Loucy (cell line): ENCODE measurements at regions not wholly inside any gene's neighbourhood (a gene's known extent, or its start where the extent isn't known, plus 50 kb on each side); places are given as distances from the start of the nearest gene placed in this dataset.

Experiments
- H2AFZ ChIP-seq: fragments of 200-600 bp; sonication (generic); 2 replicates; pipeline ENCODE4 v1.6.0; 2016; ENCODE audit warnings: antibody characterized with exemption, mild to moderate bottlenecking, low read length, moderate library complexity
- H3F3A ChIP-seq: fragments of 200-600 bp; 2 replicates; pipeline ENCODE4 v1.6.0; 2016; ENCODE audit warnings: antibody characterized with exemption, low read depth, mild to moderate bottlenecking
- H3K27me3 ChIP-seq: fragments of 200-600 bp; sonication (generic); 2 replicates; pipeline ENCODE4 v1.6.1; 2014; ENCODE audit warnings: low read length, mild to moderate bottlenecking; ENCODE audit not compliant: insufficient read depth, poor library complexity, severe bottlenecking
- H3K36me3 ChIP-seq: fragments of 200-600 bp; sonication (generic); 2 replicates; pipeline ENCODE4 v1.6.1; 2016; ENCODE audit warnings: low read length; ENCODE audit not compliant: insufficient read depth
- H3K4me1 ChIP-seq: fragments of 200-600 bp; sonication (generic); 2 replicates; pipeline ENCODE4 v1.5.1; 2014; ENCODE audit warnings: low read length, mild to moderate bottlenecking; ENCODE audit not compliant: insufficient read depth, poor library complexity, severe bottlenecking
- H3K4me2 ChIP-seq: fragments of 200-600 bp; sonication (generic); 2 replicates; pipeline ENCODE4 v1.6.0; 2014; ENCODE audit warnings: antibody characterized with exemption, low read length, low read depth, mild to moderate bottlenecking; ENCODE audit not compliant: poor library complexity, severe bottlenecking
- H3K4me3 ChIP-seq: fragments of 200-600 bp; sonication (generic); 2 replicates; pipeline ENCODE4 v1.5.1; 2014; ENCODE audit warnings: low read length, mild to moderate bottlenecking, mixed read lengths; ENCODE audit not compliant: poor library complexity, severe bottlenecking
- H3K79me2 ChIP-seq: fragments of 200-600 bp; sonication (generic); 2 replicates; pipeline ENCODE4 v1.6.1; 2014; ENCODE audit warnings: low read length; ENCODE audit not compliant: insufficient read depth
- H3K9ac ChIP-seq: fragments of 200-600 bp; sonication (generic); 2 replicates; pipeline ENCODE4 v1.6.0; 2014; ENCODE audit warnings: mild to moderate bottlenecking, low read depth, low read length, moderate library complexity; ENCODE audit not compliant: poor library complexity, severe bottlenecking
- H3K9me2 ChIP-seq: fragments of 200-600 bp; sonication (generic); replicated peaks from 2 replicates; pipeline ENCODE4 v1.6.1; 2016; ENCODE audit warnings: low read depth, low read length, mixed read lengths
- H3K9me3 ChIP-seq: fragments of 200-600 bp; sonication (generic); 2 replicates; pipeline ENCODE4 v1.6.1; 2014; ENCODE audit warnings: mild to moderate bottlenecking, antibody characterized with exemption, low read length, low read depth; ENCODE audit not compliant: insufficient read depth
- H4K20me1 ChIP-seq: fragments of 200-600 bp; sonication (generic); 2 replicates; pipeline ENCODE4 v1.6.0; 2014; ENCODE audit warnings: antibody characterized with exemption, low read length, mild to moderate bottlenecking; ENCODE audit not compliant: insufficient read depth, poor library complexity, severe bottlenecking
- CTCF ChIP-seq: fragments of 200-600 bp; sonication (generic); conservative IDR thresholded peaks from 2 replicates; pipeline ENCODE4 v1.5.1; 2014; ENCODE audit warnings: mild to moderate bottlenecking, antibody characterized with exemption, low read length
- EZH2phosphoT487 ChIP-seq: fragments of 200-600 bp; IDR thresholded peaks from 2 replicates; pipeline ENCODE4 v1.6.1; 2018; ENCODE audit warnings: antibody characterized with exemption, mild to moderate bottlenecking, moderate library complexity, borderline replicate concordance

DNA sequence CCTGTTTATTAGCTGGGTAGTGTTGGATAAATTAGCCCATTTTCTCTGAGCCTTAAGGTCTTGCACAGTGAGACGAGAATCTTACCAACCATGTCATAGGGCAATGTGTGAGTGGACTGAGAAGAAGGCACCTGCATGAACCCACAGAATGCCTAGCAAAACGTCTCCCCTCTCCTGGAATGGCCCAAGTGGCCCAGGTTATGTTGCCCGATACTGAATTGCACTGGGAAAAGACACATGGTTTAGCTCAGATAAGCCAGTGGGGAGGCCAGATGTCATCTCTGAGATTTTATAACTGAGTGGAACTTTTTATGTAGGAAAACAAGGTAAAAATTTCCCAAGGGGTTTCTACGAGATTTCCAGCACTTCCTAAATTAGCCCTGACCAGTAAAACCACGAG, 104.7 kb upstream of the IKZF1 start:
- H3K36me3 ChIP-seq, result no peaks in the 10 kb centered on the region
- H3F3A ChIP-seq, result no peaks in the 10 kb centered on the region
- H3K9me2 ChIP-seq, result no peaks in the 10 kb centered on the region
- H3K9me3 ChIP-seq, result no peaks in the 10 kb centered on the region
- H3K4me1 ChIP-seq, result peaks cover 9% of the 10 kb centered on the region
- H3K9ac ChIP-seq, result no peak overlapping the region
- H2AFZ ChIP-seq, result no peak overlapping the region
- no peak overlapping the region for H3K4me2 ChIP-seq
- no peak overlapping the region for H3K4me3 ChIP-seq
- TF ChIP-seq CTCF (no peak), EZH2phosphoT487 (no peak)
- H4K20me1 ChIP-seq, result no peaks in the 10 kb centered on the region
- H3K79me2 ChIP-seq, result no peaks in the 10 kb centered on the region
- H3K27me3 ChIP-seq, result no peaks in the 10 kb centered on the region

DNA sequence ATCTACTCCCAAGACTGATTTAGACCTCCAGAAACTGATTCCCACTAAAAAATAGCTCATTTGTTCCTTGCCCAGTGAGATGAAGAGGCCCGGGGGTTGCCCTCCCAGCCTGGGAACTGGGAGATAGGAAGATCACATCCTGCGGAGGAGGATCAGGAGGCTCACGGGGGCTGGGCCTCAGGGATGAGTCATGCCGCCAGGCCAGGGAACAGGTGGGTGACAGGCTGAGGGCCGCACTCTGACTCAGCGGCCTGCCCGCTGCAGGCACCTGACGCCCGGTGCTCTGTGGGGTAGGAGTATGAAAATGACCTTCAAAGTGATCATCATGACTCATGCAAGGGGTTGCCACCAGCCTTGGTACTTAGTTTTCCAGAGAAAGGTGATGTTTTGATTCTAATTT, 104.5 kb upstream of the ZPBP start:
- Histone ChIP-seq H3K9ac (no peak overlapping the region), H3K4me2 (no peak overlapping the region), H3K4me3 (no peak overlapping the region), H3K79me2 (no peaks in the 10 kb centered on the region), H3K36me3 (no peaks in the 10 kb centered on the region), H4K20me1 (no peaks in the 10 kb centered on the region), H2AFZ (no peak overlapping the region), H3K4me1 (no peaks in the 10 kb centered on the region), H3K9me3 (no peaks in the 10 kb centered on the region), H3K9me2 (no peaks in the 10 kb centered on the region), H3F3A (no peaks in the 10 kb centered on the region), H3K27me3 (no peaks in the 10 kb centered on the region)
- no peak for TF ChIP-seq EZH2phosphoT487
- no peak for TF ChIP-seq CTCF

- H3F3A ChIP-seq, result no peaks in the 10 kb centered on the region
- H2AFZ ChIP-seq, result no peak overlapping the region
These were observed 103.7 kb upstream of the ZPBP start for GRCh38 chr7:50196719-50197118.

More at GRCh38 chr7:50196719-50197118, 103.7 kb upstream of the ZPBP start:
- no peak overlapping the region for H3K4me3 ChIP-seq
- no peaks in the 10 kb centered on the region for H3K36me3 ChIP-seq
- H3K9me3 ChIP-seq, result no peaks in the 10 kb centered on the region
- no peaks in the 10 kb centered on the region for H3K4me1 ChIP-seq
- H3K4me2 ChIP-seq, result no peak overlapping the region
- no peak for TF ChIP-seq CTCF
- no peak for TF ChIP-seq EZH2phosphoT487
- H3K9ac ChIP-seq, result no peak overlapping the region
- H3K27me3 ChIP-seq, result no peaks in the 10 kb centered on the region
- H3K79me2 ChIP-seq, result no peaks in the 10 kb centered on the region
- no peaks in the 10 kb centered on the region for H4K20me1 ChIP-seq
- H3K9me2 ChIP-seq, result no peaks in the 10 kb centered on the region
